HG02938 (cell line): ENCODE measurements at regions not wholly inside any gene's neighbourhood (a gene's known extent, or its start where the extent isn't known, plus 50 kb on each side); places are given as distances from the start of the nearest gene placed in this dataset.
"Not testable (repeated sequence)": the region's sequence is repeated elsewhere in the genome, so short reads cannot be mapped to it uniquely, and the experiment has no call there.

Source experiments
- ATAC-seq: cut with Tn5 transposase; IDR thresholded peaks from one replicate; pipeline ENCODE4 v1.9.1; 2021; ENCODE audit warnings: mild to moderate bottlenecking, moderate library complexity; ENCODE audit not compliant: unreplicated experiment

DNA sequence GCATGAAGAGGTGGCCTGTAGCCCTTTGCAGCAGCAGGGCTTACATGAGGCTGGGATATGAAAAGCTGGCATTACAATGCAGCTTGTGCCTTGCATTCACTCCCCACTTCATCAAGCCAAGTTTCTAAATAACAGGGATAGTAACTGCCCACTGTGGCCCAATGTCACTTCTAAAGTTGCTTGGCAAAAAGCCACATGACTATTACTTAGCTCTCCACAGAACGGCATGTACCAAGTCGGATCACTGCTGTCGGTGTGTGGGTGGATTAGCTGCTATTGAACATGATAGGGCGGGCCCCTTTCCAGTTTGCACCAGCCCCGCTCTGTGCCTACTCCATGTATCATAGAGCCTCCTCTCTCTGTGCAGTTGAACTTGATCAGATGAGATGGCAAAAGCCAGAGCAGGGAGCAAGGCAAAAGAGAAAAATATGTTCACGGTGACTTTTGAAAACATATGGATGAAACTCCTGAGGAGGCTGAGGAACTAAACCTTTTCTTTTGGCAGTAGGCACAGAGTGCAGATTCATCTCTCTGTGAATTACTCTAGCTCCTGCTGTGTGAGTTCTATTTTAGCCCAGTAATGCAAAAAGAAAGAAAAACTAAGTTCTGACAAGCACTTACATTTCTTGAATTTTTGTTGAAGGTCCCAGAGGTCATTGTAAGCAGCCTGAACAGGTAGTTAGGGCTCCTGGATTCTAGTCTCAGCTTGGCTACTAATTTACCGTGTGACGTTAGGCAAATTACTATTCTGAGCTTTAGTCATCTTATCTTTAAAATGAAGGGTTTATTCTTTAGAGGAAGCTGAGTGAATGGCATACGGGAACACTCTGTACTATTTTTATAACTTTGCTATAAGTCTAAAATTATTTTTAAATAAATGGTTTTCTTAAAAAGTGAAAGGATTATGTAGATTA lies 125.6 kb upstream of the NBPF9 start:
- not testable (repeated sequence) for ATAC-seq

DNA sequence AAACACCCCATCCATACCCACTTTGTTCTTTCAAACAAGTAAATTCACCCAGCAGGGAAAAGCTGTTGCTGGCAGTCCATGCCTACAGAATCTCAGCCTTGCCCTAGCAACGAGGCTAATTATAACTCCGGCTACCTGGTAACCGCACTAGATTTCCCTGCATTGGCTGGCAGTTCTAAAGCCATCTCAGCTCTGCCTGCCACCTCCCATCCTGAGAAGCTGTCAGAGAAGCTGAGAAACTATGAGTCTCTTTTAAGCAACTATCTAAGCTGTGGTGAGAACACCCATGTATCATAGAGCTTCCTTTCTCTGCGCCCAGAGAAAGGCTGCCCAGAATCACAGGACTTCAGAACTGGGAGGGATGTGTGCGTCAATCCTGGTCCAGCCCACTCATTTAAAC lies 126.5 kb upstream of the NBPF9 start:
- not testable (repeated sequence) for ATAC-seq

DNA sequence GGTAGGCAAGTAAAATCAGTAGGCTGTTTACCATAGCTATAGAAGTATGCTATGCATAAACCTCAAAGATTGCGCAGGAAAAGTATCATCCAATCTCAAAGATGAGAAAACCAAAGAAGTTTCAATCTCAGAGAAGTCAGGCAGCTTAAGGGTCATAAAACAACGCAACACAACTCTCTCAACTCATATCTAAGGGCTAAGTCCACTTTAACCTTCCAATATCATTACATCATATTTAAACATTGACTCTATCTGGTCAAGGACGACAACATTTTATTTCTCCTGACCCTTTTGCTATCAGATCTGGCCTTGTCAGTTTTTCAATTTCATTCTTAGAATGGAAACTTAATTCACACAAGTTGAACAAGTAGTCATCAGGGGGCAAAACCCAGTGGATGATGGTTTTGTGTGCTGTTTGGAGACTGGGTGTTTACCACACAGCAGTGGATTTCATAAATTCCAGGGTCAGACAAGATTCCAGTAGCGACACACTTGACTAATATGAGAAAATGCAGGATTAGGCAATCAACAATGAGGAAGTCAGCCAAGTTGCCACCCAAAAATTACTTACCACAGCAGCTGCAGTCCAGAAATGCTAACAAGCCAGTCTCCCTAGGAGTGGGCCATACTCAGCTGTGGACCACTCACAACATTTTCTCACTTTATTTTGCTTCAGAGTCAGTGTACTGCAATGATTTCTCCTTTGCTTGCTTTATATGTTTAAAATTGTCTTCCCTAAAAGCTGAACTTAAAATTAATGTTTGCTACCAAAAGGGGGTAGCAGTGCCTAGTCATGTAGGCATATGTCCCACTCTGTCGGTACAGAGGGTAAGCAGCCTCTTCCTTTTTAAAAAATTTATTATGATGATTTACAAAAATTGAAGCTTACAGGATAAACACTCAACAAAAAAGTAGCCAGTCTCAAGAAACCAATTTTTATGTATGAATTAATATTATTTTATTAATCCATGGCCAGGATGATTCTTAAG lies 131.9 kb upstream of the NBPF9 start:
- not testable (repeated sequence) for ATAC-seq

DNA sequence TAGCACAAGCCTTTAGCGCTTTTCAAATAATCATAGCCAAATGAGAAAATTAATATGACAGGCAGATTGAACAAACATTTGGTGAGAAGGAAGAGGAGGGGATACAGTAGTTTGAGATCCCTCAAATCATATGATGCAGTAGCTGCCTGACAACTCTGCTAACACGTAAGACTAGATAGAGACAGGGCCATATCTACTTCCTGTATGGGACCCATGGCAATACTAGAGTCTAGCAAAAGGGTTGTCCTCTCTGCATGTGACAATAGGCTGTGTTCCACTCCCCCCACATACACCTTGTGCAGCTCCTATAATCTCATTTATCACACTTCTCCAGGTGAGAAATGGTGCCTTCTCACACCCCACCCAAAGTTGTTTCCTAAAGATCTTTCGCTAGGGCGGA lies 134.2 kb upstream of the NBPF9 start:
- ATAC-seq, result not testable (repeated sequence)

DNA sequence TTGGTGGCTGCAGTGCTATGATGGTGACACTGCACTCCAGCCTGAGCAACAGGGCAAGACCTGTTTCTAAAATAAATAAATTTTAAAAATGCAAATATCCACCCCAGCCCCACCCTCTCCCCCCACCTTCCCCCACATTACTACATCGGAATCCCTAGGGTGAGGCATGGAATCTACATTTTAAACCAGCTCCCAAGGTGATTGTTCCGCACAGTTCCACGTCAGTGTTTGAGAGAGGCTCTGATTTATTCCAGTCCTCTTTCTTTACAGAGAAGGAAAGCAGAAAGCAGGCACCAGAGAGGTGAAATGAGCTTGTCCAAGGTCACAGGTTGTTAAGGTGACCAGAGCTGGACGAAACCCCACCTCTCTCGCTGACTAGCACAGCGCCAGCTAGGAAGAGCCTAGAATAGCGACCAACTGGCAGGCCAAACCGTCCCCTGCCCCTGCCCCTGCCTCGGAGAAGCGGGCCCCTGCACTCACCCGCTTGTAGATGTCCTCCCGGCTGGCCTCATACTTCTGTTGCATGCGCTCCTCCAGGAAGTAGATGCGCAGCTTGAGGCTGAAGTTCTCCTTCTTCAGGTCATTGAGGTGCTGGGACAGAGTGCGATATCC lies 136.7 kb upstream of the NBPF9 start:
- not testable (repeated sequence) for ATAC-seq

DNA sequence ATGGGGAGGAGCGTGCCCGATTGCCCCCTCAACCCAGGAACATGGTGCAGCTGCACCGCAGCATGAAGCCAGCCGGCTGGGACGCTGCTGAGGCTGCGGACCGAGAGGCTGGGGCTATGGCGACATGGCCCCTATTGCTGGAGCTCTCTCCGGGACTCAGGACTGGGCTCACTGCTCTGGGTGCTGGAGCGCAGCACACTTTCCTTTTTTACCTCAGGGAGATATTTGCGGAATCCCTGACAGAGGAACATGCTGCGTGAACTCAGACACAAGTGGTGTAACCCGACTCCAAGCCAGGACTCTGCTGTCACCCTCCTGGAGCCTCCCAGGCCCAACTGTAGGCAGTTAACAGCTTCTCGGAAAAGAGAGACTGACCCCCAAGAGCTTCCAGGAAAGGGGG lies 137.2 kb upstream of the NBPF9 start:
- not testable (repeated sequence) for ATAC-seq

DNA sequence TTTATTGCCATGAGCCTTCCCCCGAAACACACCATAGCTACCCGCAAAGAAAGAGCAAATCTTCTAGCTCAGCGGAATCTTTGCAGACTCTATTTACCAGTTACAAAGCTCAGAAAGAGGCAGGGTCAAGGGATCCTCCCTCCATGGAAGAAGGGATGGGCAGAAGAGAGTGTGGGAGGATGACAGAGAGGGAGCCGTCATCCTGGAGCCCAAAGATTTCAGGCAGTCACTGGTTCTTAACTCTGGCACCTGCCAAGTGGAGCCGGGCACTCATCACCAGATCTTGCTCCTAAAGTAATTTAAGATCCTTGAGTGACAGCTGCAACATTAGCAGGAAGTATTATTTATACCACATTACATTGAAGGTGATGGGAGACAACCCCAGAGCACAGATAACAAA lies 137.9 kb upstream of the NBPF9 start:
- not testable (repeated sequence) for ATAC-seq

DNA sequence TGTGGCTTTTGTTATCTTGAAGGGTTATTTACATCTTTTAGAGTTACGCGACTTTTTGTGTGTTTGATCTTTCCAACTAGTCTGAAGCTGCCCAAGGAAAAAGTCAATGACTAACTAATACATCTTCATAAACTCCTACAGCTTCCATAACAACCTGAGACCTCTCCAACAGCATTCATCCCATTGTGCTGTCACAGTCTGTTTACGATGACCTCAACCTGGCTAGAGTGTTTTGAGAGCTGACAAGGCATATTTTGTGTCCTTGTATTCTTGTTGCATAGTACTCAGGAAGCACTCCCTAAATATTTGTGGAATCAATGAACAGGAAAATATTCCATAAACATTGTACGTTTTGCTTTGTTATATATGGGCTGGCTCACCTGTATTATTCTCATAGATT lies 140.2 kb upstream of the NBPF9 start:
- not testable (repeated sequence) for ATAC-seq

DNA sequence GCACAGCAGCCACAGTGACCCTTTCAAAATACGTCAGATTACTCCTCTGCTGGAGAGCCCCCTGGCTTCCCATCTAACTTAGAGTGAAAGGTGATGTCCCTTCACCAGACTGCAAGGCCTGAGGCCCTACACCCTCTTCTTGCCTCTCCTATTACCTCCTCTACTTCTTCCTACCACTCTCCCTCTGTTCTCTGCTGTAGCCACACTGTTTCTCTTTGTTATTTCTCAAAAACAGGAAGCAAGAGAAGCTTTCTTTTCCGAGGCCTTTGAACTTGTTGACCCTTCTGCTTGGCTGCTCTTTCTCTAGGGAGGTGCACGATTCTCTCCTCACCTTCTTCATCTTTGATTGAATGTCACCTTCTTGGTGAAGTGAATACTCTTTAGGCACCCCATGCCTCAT lies 141.3 kb upstream of the NBPF9 start:
- not testable (repeated sequence) for ATAC-seq

DNA sequence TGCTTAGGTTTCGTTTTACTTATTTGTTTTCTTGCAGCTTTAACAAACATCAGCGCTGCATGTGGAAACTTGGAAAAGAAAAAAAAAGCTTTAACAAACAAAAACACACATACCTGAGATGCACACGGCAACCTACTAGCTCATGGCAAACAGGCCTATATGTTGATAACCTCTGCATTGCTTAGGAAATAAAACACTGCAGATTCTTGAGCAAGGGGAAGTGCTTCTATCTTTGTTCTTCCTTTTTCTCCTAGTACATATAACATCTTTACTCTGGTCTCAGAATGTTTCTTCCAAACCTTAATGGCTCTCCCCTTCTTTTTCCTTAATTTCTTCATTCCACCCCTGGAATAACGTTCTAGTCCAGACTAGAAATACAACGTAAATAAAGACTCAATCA lies 142.9 kb upstream of the NBPF9 start:
- not testable (repeated sequence) for ATAC-seq

DNA sequence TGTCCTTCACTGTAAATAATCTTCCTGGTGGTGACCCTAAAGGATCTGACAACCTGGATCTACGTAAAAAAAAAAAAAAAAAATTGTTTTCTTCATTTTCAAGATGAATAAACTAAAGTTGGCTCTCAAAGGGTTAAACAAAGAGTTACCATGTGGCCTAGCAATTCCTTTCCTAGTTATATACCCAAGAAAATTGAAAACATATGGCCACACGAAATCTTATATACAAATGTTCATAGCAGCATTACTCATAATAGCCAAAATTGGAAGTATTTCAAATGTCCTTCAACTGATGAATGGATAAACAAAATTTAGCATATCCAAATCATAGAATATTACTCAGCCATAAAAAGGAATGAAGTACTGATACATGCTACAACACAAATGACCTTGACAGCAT lies 145.3 kb upstream of the NBPF9 start:
- ATAC-seq, result not testable (repeated sequence)

DNA sequence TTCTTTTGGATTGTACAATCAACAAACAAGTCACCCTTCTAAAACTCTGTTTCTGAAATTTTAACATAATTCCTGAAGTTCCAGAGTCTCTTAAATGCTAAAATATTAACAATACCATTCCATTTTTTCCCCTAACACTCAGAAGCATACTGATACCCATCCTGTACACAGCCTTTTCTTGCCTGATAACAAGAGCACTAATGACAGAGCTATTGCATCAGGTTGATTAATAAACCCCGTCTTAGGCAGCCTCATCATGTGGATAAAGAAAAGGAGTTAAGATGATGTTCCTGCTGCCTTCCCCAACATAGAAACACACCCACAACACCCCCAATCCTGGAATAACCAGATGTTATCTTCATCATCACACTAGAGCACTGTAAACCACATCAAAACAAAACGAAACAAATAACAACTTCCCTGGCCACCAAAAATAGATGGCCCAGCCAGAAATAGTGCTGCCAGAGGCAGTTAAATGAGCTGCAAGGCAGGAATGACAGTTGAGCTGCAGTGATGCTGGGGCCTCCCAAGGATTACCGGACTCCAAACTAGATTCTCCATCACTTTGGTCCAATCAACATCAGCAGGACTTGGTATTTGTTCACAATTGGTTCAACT lies 146.6 kb upstream of the NBPF9 start:
- ATAC-seq, result not testable (repeated sequence)

DNA sequence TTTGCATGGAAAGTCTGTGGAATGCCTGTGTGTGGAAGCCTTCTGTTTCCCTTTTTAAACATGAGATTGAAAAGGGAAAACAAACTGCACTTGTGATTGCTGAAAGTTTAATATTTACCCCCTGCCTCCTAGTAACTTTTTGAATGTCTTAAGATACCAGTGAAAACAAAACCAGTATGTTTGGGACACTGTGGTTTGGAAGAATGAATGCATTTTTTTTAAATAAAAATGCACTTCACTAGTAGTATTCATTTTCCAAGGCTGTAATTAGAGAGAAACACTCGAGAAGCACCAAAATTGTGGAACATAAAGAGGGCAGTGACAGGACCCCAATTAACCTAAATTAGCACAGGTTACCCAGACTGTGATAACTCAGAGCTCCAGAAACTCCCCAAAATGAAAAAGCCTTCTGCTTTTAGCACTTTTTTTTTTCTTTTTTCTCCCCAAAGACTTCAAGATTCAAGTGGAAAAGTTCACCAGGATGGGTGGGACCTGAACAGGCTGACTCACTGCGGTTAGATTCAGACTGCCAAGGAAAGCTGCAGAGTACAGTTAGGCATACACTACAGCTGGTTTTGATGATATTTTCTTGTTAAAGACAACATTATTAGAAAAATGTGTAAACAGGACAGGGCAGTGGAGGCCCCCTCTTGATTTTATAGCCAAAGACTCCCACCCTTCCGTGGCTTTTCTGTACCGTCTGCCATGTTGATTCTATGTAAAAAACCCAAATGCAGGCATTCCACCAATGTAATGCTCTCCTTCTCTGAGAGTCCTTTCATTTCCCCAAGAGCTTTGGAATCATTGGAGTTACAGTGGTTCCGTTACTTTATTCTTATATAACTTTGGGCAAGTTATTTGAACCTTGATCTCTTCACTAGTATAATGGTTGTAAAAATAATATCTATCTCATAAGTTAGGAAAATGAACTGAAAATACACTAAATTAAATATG lies 151.8 kb upstream of the NBPF9 start:
- not testable (repeated sequence) for ATAC-seq

DNA sequence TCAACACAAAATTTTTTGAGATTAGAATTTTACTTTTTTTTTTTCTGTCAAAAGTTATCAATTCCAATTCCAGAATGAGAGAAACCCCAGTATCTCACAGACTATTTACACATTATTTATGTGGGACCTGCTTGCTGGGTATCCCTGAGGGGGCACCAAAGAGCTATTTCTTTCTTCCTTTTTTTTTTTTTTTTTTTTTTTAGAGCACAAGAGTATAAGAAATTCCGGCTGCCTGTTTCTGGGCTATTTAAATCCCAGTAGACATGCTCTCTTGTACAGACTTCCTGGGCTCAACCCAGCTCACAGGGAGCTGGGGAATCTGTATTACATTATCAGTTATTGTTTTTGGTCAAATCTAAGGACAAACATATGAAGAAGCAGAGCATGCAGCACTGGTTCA lies 156.9 kb upstream of the NBPF9 start:
- not testable (repeated sequence) for ATAC-seq

DNA sequence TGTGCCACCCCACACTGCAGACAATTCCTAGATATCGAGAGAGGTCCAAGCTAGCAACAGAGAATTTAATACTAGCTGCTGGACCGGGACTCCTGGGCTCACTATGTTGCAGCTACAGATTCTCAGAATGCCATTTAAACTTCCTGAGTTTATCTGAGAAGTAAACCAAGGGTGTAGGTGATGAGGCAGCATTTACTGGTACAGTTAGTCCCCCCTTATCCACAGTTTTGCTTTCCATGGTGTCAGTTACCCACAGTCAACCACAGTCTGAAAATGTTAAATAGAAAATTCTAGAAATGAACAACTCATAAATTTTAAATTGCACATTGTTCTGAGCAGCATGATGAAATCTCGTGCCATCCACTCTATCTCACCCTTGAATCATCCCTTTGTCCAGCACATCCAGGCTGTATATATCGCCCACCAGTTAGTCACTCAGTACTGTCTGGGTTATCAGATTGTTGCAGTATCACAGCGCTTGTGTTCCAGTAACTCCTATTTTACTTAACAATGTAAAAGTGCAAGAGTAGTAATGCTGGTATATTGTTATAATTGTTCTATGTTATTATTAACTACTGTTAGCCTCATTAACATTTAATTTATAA lies 157.5 kb upstream of the NBPF9 start:
- not testable (repeated sequence) for ATAC-seq

DNA sequence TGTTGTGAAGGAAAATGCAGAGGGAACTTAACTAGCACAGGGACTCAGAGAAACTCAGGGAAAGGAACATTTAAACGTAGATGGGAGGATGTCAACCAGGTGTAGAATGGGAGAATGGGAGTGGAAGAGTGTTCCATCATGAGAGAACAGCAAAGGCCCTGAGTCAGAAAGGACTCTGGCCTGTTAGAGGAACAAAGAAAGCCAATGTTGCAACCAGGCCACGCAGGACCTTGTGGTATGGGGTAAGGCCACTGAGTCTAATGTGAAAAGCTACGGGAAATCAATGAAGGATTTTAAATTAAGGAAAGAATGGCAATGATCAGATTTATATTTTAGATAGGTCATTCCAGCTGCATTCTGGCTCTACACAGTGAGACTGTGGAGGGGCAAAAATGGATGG lies 163.9 kb upstream of the NBPF9 start:
- not testable (repeated sequence) for ATAC-seq

DNA sequence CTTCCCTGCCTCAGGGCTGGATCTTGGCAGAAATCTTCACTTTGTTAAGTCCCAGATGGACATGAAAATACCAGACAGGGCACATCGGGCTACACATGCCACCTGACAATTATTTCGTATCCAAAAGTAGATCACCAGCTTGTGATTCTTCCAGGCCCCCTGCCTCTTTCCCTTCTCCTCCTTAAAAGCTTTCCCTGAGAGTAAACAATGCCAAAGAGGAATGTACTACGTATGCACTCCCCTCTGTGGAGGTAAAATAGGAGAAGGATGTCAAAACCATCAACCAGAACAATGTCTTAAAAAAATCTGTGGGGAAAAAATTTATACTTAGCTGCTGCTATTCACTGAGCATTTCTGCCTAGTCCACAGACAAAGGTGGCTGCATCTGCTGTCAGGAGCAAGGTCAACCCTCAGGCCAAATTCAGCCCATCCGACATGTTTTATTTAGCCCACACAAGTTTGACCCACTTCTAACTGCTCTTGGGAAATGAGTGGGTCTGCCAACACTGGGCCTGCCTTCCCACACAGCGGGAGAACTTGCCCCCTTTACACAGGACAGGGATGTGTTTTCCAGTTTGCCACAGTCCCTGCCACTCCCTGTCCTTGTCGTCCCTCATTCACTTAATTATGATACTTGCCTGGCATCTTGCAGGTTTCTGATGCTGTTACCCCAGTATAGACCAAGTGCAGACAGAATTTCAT lies 165.8 kb upstream of the NBPF9 start:
- ATAC-seq, result not testable (repeated sequence)

DNA sequence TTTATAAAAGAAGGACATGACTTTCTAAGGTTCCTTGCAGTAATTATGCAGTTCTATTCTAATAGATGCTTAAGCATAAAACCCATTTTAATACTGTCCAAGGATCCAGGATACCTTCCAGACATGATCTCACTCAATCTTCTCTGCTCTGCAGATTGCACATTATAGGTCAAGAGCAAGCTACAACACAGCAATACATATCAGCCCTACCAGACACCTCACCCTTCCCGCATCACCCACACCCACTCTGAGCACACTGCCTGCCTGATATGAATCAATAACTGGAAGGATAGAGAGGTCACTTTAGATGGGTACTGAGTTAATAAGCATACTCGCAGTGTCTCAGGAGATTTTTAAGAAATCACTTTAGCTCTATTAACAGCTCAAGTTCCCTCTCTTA lies 166.5 kb upstream of the NBPF9 start:
- not testable (repeated sequence) for ATAC-seq
